ENCODE measurements at regions not wholly inside any gene's neighbourhood (a gene's known extent, or its start where the extent isn't known, plus 50 kb on each side); places are given as distances from the start of the nearest gene placed in this dataset.

DNA sequence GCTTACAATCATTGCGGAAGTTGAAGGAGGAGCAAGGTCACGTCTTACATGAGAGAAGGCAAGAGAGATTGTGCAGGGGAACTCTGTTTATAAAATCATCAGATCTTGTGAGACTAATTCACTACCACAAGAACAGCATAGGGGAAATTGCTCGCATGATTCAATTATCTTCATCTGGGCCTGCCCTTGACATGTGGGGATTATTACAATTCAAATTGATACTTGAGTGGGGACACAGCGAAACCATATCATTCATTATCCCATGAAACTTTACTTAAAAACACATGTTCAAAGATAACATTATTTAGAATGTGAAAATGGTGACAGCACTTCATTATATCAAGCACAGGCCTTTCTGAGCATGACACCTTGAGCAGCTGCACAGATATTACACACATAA, 1087.8 kb downstream of the C4orf33 start:
- TF ChIP-seq, protein P1, sequence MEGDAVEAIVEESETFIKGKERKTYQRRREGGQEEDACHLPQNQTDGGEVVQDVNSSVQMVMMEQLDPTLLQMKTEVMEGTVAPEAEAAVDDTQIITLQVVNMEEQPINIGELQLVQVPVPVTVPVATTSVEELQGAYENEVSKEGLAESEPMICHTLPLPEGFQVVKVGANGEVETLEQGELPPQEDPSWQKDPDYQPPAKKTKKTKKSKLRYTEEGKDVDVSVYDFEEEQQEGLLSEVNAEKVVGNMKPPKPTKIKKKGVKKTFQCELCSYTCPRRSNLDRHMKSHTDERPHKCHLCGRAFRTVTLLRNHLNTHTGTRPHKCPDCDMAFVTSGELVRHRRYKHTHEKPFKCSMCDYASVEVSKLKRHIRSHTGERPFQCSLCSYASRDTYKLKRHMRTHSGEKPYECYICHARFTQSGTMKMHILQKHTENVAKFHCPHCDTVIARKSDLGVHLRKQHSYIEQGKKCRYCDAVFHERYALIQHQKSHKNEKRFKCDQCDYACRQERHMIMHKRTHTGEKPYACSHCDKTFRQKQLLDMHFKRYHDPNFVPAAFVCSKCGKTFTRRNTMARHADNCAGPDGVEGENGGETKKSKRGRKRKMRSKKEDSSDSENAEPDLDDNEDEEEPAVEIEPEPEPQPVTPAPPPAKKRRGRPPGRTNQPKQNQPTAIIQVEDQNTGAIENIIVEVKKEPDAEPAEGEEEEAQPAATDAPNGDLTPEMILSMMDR (conservative IDR thresholded peaks at IDR 0.05; ENCODE audit: low read depth) = no peak
- CTCF ChIA-PET = no interaction called here
- DNase-seq (ENCODE audit: low spot score) = no peak
- POLR2A ChIA-PET (ENCODE audit: low non-redundant PET) = no interaction called here
- no peak overlapping the region for H3K27ac ChIP-seq

- CTCF ChIA-PET = no interaction called here
- TF ChIP-seq, protein P1 (conservative IDR thresholded peaks at IDR 0.05; ENCODE audit: low read depth) = no peak
- POLR2A ChIA-PET (ENCODE audit: low non-redundant PET) = no interaction called here
- no peak for DNase-seq (ENCODE audit: low spot score)
- no peak overlapping the region for H3K27ac ChIP-seq
Observed at GRCh38 chr4:130185123-130185522, 1089.2 kb downstream of the C4orf33 start.

DNA sequence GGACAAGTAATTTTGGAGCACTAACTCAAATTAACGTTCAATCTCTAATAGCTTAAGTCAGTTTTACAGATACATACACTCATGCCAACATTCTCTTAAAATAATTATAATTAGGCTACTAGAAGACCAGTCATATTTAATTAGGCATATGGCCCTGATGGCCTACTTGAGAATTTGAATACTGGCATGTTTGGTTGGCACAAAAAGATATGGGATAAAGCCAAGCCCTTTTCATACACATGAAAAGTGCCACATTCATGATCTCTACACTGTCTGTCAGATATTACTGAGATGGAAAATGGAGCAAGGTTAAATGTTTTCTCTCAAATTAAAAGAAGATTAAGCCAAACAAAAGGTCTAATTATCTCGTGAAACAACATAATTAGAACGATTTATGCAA, 1091.0 kb downstream of the C4orf33 start:
- TF ChIP-seq, protein P1 (conservative IDR thresholded peaks at IDR 0.05; ENCODE audit: low read depth) = no peak
- CTCF ChIA-PET = no interaction called here
- POLR2A ChIA-PET (ENCODE audit: low non-redundant PET) = no interaction called here
- no peak for DNase-seq (ENCODE audit: low spot score)
- no peak overlapping the region for H3K27ac ChIP-seq

- ChIA-PET POLR2A (ENCODE audit: low non-redundant PET) (no interaction called here), CTCF (no interaction called here)
- DNase-seq (ENCODE audit: low spot score) = no peak
- TF ChIP-seq, protein P1 (conservative IDR thresholded peaks at IDR 0.05; ENCODE audit: low read depth) = no peak
- no peak overlapping the region for H3K27ac ChIP-seq
Observed at GRCh38 chr4:130187587-130187986, 1091.6 kb downstream of the C4orf33 start.

DNA sequence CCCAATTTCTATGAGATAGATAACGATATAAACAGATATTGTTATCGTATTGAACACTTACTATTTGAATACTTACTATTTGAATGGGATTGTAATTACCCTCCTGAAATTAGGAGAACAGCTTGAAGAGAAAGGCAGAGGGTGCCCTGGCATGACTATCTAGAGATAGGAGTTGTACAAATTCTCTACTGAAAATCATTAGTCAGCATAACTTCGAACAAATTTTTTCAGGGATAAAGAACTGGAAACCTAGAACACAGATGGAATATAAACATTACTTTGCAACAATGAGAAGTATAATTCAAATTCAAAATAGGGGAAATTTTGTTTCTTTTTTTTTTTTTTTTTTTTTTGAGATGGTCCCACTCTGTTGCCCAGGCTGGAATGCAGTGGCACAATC, 1096.8 kb downstream of the C4orf33 start:
- no peak for DNase-seq (ENCODE audit: low spot score)
- no peak overlapping the region for H3K27ac ChIP-seq
- ChIA-PET CTCF (no interaction called here), POLR2A (ENCODE audit: low non-redundant PET) (no interaction called here)
- TF ChIP-seq, protein P1 (conservative IDR thresholded peaks at IDR 0.05; ENCODE audit: low read depth) = no peak

DNA sequence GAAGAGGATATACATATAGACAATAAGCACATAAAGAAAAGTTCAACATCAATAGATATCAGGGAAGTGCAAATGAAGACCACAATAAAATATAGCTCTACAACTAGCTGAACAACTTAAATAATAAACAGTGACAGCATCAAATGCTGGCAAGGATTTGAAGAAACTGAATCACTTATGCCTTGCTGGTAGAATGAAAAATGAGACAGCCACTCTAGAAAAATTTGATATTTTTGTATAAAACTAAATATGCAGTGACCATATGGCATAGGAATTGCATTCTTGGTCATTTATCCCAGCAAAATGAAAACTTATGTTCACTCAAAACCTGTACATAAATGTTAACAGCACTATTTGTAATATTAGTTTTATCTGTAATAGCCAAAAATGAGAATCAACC, 1102.0 kb downstream of the C4orf33 start:
- POLR2A ChIA-PET (ENCODE audit: low non-redundant PET) = no interaction called here
- TF ChIP-seq, protein P1 (conservative IDR thresholded peaks at IDR 0.05; ENCODE audit: low read depth) = no peak

DNA sequence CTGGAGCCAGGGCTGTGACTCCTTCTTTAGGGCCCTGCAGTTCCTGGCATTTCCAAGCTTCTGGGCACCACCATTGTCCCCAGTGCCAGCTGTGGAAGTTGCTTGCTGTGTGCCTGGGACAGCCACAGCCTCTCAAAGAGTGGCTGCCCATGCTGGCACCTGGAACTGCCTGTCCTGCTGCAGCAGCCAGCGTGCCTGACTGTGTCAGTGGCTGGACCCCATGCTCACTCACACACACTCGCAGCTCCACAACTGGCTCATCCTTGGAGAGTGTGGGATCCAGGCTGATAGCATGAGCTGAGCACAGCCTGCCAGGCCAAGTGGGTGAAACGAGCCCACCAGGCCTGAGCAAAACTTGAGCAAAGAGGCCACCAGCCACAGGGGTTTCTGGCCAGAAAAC, 1107.6 kb downstream of the C4orf33 start:
- CTCF ChIA-PET = no interaction called here
- POLR2A ChIA-PET (ENCODE audit: low non-redundant PET) = no interaction called here
- TF ChIP-seq, protein P1 (conservative IDR thresholded peaks at IDR 0.05; ENCODE audit: low read depth) = no peak
- no peak for DNase-seq (ENCODE audit: low spot score)
- H3K27ac ChIP-seq = no peak overlapping the region

More for the DNA sequence above, 1102.0 kb downstream of the C4orf33 start:
- DNase-seq (ENCODE audit: low spot score) = no peak
- H3K27ac ChIP-seq = no peak overlapping the region
- CTCF ChIA-PET = no interaction called here
